ENCODE measurements at regions not wholly inside any gene's neighbourhood (a gene's known extent, or its start where the extent isn't known, plus 50 kb on each side); places are given as distances from the start of the nearest gene placed in this dataset.

- TF ChIP-seq, protein P1, sequence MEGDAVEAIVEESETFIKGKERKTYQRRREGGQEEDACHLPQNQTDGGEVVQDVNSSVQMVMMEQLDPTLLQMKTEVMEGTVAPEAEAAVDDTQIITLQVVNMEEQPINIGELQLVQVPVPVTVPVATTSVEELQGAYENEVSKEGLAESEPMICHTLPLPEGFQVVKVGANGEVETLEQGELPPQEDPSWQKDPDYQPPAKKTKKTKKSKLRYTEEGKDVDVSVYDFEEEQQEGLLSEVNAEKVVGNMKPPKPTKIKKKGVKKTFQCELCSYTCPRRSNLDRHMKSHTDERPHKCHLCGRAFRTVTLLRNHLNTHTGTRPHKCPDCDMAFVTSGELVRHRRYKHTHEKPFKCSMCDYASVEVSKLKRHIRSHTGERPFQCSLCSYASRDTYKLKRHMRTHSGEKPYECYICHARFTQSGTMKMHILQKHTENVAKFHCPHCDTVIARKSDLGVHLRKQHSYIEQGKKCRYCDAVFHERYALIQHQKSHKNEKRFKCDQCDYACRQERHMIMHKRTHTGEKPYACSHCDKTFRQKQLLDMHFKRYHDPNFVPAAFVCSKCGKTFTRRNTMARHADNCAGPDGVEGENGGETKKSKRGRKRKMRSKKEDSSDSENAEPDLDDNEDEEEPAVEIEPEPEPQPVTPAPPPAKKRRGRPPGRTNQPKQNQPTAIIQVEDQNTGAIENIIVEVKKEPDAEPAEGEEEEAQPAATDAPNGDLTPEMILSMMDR (conservative IDR thresholded peaks at IDR 0.05) = no peak
- TF ChIP-seq EZH2 (IDR thresholded peaks at IDR 0.05; ENCODE audit: low read depth) = no peak
These were observed 131.6 kb downstream of the DISP1 start for GRCh38 chr1:222946436-222946835.

Data from PC-9 (cell line).